Colonic mucosa (tissue), 4 donors: ENCODE measurements at regions not wholly inside any gene's neighbourhood (a gene's known extent, or its start where the extent isn't known, plus 50 kb on each side); places are given as distances from the start of the nearest gene placed in this dataset.

ENCODE experiments used
- DNase-seq: peaks from one replicate; pipeline ENCODE4 v3.0.0-alpha.2; 2020
- H3K27ac ChIP-seq: fragments of 200-600 bp; one replicate; pipeline ENCODE4 v1.8.0; 2021
- H3K27me3 ChIP-seq: fragments of 200-600 bp; one replicate; pipeline ENCODE4 v1.8.0; 2021
- H3K36me3 ChIP-seq: fragments of 200-600 bp; one replicate; pipeline ENCODE4 v1.8.0; 2021
- H3K4me1 ChIP-seq: fragments of 200-600 bp; one replicate; pipeline ENCODE4 v1.8.0; 2021; ENCODE audit warnings: mild to moderate bottlenecking
- H3K4me3 ChIP-seq: fragments of 200-600 bp; one replicate; pipeline ENCODE4 v1.8.0; 2021
- H3K9ac ChIP-seq, 2 donors: one replicate each; pipeline ENCODE4 v1.7.0; 2013; ENCODE audit warnings: control low read depth in 2 of 2, low read depth in 2 of 2, low read length in 2 of 2
- H3K9me3 ChIP-seq: fragments of 200-600 bp; one replicate; pipeline ENCODE4 v1.8.0; 2021
- intact Hi-C: fragments of 100-400 bp; cut with DNase I; formaldehyde crosslinking; loops from one replicate; pipeline ENCODE4 v1.14.1; 2022
- TF ChIP-seq, protein P1 (sequence below): fragments of 200-600 bp; IDR thresholded peaks from one replicate; pipeline ENCODE4 v1.8.0; 2022; ENCODE audit warnings: antibody characterized with exemption, mild to moderate bottlenecking
- donor health status: healthy.
- donor health status: DM: no; HTN: no; CAD: no.
- donor health status: DM: no; HTN: no; CAD: no.

DNA sequence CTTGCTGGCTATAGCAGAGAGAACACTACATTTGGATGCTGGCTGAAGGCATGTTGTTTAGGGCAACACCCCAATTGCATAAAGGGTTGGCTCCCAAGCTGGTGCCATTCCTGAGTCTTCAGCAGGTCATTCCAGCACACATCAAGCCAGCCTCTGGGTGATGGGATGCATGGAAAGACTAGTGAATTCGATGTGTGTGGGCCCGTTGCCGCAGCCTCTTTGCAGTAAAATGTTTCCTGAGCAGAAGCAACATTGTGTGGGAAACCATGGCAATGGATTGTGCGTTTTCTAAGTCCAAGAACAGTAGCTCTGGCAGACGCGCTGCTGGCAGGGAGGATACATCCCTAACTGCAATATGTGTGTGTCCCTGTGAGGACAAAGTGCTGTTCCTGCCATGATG is 142.4 kb upstream of the SLC24A3 start:
- no peaks in the 10 kb centered on the region for H3K36me3 ChIP-seq
- no peak overlapping the region for H3K27ac ChIP-seq
- no peaks in the 10 kb centered on the region for H3K27me3 ChIP-seq
- H3K9ac ChIP-seq: no peak overlapping the region
- TF ChIP-seq, protein P1, sequence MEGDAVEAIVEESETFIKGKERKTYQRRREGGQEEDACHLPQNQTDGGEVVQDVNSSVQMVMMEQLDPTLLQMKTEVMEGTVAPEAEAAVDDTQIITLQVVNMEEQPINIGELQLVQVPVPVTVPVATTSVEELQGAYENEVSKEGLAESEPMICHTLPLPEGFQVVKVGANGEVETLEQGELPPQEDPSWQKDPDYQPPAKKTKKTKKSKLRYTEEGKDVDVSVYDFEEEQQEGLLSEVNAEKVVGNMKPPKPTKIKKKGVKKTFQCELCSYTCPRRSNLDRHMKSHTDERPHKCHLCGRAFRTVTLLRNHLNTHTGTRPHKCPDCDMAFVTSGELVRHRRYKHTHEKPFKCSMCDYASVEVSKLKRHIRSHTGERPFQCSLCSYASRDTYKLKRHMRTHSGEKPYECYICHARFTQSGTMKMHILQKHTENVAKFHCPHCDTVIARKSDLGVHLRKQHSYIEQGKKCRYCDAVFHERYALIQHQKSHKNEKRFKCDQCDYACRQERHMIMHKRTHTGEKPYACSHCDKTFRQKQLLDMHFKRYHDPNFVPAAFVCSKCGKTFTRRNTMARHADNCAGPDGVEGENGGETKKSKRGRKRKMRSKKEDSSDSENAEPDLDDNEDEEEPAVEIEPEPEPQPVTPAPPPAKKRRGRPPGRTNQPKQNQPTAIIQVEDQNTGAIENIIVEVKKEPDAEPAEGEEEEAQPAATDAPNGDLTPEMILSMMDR: no peak
- intact Hi-C loops: no loop called here
- H3K9me3 ChIP-seq: no peaks in the 10 kb centered on the region
- no peak overlapping the region for H3K4me3 ChIP-seq
- no peaks in the 10 kb centered on the region for H3K4me1 ChIP-seq
- no peak for DNase-seq

DNA sequence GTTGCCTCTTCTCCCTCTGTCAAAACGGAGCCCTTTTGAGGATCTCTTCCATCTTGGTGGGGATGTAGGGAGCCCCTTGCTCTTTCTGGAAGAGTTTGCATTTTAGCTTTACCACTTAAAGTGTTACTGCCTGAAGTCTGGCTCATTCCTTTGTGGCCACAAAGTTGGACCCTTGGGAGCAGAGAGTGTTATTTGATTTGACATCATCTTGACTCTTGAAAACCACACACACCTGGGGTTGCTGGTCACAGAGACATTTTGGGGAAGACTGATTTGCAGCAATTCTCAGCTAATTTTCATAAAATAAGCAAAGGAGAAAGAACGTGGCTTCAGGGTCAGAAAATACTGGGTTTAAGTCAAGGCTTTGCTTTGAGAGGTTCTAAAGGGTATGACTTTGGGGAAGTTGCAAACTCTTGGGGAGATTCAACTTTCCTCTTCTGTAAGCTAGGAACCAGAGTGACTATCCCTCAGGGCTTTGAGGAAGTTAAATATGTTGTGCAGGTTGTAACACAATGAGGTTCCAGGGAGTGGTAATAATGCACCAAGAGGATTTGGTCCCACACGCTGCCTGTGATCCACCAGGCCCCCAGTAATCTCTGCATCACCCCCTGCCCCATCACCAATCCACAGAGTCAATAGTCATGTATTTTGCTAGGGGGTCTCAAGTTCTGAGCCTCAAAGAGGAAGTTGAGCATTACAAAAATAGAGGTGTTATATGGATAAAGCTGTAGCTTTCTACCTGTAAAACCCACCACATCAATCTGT is 141.6 kb upstream of the SLC24A3 start:
- Histone ChIP-seq H3K27ac (no peak overlapping the region), H3K4me1 (no peaks in the 10 kb centered on the region), H3K36me3 (no peaks in the 10 kb centered on the region), H3K9me3 (no peaks in the 10 kb centered on the region), H3K4me3 (no peak overlapping the region), H3K27me3 (no peaks in the 10 kb centered on the region), H3K9ac (no peak overlapping the region)
- intact Hi-C loops: no loop called here
- TF ChIP-seq, protein P1: no peak
- DNase-seq: no peak

DNA sequence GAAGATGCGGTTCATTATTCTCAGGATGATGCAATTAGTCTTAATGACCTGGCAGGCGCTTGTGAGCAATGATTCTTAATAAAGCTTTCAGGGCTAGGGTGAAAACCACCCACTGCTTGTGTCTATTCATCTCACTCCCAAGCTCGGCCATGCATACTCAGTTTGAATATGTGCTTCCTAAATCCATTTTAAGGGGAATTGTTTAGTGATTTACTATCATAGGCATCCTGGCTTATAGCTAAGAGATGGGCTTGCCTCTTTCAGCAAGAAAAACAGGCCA is 141.1 kb upstream of the SLC24A3 start:
- Histone ChIP-seq H3K9ac (no peak overlapping the region), H3K27ac (no peak overlapping the region), H3K36me3 (no peaks in the 10 kb centered on the region), H3K27me3 (no peaks in the 10 kb centered on the region), H3K4me3 (no peak overlapping the region), H3K4me1 (no peaks in the 10 kb centered on the region), H3K9me3 (no peaks in the 10 kb centered on the region)
- DNase-seq: no peak
- intact Hi-C loops: no loop called here
- TF ChIP-seq, protein P1: no peak

DNA sequence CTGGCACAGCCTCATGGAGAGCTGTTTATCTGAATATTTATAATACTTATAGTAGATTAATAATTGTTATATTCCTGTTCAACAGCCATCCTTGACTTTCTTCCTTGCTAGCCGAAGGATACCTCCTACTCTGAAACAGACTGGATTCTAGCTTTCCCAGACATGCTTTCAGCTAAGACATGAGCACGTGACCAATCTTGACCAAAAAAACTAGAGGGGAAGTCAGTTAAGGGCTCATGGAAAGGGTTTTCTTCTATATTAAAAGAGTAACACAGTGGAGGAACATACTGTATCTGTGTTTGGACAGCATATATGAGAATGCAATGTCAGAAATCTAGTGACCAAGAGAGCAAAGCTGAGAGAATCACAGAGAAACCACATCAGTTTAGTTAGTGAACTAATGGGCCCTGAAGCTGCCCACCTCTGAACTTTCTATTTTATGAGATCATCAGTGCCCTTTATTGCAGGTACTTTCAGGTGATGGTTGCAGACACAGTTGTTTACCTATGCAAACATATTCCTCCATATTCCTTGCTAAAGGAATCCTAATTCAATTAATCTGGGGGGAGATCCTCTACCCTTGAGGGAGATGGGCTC is 140.4 kb upstream of the SLC24A3 start:
- no peak overlapping the region for H3K9ac ChIP-seq
- H3K36me3 ChIP-seq: no peaks in the 10 kb centered on the region
- no peak for DNase-seq
- no peaks in the 10 kb centered on the region for H3K4me1 ChIP-seq
- H3K4me3 ChIP-seq: no peak overlapping the region
- TF ChIP-seq, protein P1: no peak
- H3K27me3 ChIP-seq: no peaks in the 10 kb centered on the region
- H3K27ac ChIP-seq: no peak overlapping the region
- no peaks in the 10 kb centered on the region for H3K9me3 ChIP-seq
- intact Hi-C loops: no loop called here

DNA sequence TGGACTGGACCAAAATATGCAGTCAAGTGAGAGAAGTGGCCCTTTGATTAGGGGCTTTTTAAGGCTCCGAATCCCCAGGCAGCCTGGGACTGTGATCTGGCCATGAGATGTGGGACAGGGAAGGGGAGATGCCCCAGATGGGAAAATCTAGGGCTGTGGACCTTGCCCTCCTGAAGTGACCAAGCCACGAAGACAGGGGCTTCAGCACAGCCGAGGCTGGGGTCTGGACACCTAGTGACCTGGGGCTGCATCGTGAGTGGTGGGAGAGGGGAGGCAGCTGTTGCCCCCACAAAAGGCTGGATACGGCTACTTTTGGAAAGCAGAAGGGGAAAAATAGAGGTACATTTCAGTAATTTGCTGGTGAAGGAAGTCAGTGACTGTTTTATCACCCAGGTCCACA is 139.5 kb upstream of the SLC24A3 start:
- H3K27ac ChIP-seq: no peak overlapping the region
- H3K9ac ChIP-seq: no peak overlapping the region
- H3K36me3 ChIP-seq: no peaks in the 10 kb centered on the region
- TF ChIP-seq, protein P1: no peak
- intact Hi-C loops: no loop called here
- no peak for DNase-seq
- no peak overlapping the region for H3K4me3 ChIP-seq
- H3K27me3 ChIP-seq: no peaks in the 10 kb centered on the region
- no peaks in the 10 kb centered on the region for H3K4me1 ChIP-seq
- H3K9me3 ChIP-seq: no peaks in the 10 kb centered on the region
